WTC11 (cell line): ENCODE measurements at regions not wholly inside any gene's neighbourhood (a gene's known extent, or its start where the extent isn't known, plus 50 kb on each side); places are given as distances from the start of the nearest gene placed in this dataset.

ENCODE experiments used
- ATAC-seq: fragments of 200-7000 bp; cut with Tn5 transposase; 2 replicates; pipeline ENCODE4 v1.10.0; 2021; ENCODE audit warnings: mild to moderate bottlenecking, moderate library complexity
- CTCF ChIA-PET: fragments of 300-600 bp; sonication (Branson Sonifier 250); formaldehyde crosslinking; loops from one replicate; lab custom pipeline; 2021; ENCODE audit warnings: antibody characterized with exemption; lab: Charles Lee
- POLR2A ChIA-PET: fragments of 350-600 bp; sonication (Branson Sonifier 250); formaldehyde crosslinking; loops from one replicate; lab custom pipeline; 2021; ENCODE audit warnings: antibody characterized with exemption; lab: Charles Lee
- DNase-seq: peaks from one replicate; pipeline ENCODE4 v3.0.0; 2021; ENCODE audit warnings: low spot score
- H3K27ac Mint-ChIP-seq: 2 replicates; pipeline ENCODE4 v1.8.0; 2021; ENCODE audit warnings: mixed read lengths
- H3K27me3 Mint-ChIP-seq: 2 replicates; pipeline ENCODE4 v1.8.0; 2021; ENCODE audit warnings: low read depth, mild to moderate bottlenecking, moderate library complexity, mixed read lengths
- H3K36me3 Mint-ChIP-seq: 2 replicates; pipeline ENCODE4 v1.8.0; 2021; ENCODE audit warnings: mixed read lengths
- H3K4me1 Mint-ChIP-seq: 2 replicates; pipeline ENCODE4 v1.8.0; 2022; ENCODE audit warnings: mixed read lengths
- H3K4me3 Mint-ChIP-seq: 2 replicates; pipeline ENCODE4 v1.8.0; 2021; ENCODE audit warnings: mild to moderate bottlenecking, moderate library complexity, mixed read lengths
- H3K9me3 Mint-ChIP-seq: 2 replicates; pipeline ENCODE4 v1.8.0; 2021; ENCODE audit warnings: mixed read lengths
- CBFB ChIP-seq: sonication (generic); formaldehyde crosslinking; IDR thresholded peaks from 2 replicates; pipeline ENCODE4 v1.8.1; 2022; ENCODE audit warnings: mild to moderate bottlenecking, low read depth, missing genetic modification reagents
- CREM ChIP-seq: sonication (generic); formaldehyde crosslinking; IDR thresholded peaks from 2 replicates; pipeline ENCODE4 v1.8.1; 2022; ENCODE audit warnings: mild to moderate bottlenecking, missing genetic modification reagents, moderate library complexity
- ESRRA ChIP-seq: sonication (generic); formaldehyde crosslinking; IDR thresholded peaks from 2 replicates; pipeline ENCODE4 v1.8.1; 2022; ENCODE audit warnings: mild to moderate bottlenecking, missing genetic modification reagents, borderline replicate concordance
- FOXJ3 ChIP-seq: sonication (generic); formaldehyde crosslinking; IDR thresholded peaks from 2 replicates; pipeline ENCODE4 v1.9.0; 2021; ENCODE audit warnings: missing genetic modification reagents, mild to moderate bottlenecking, borderline replicate concordance
- FOXK1 ChIP-seq: sonication (generic); formaldehyde crosslinking; IDR thresholded peaks from 2 replicates; pipeline ENCODE4 v1.8.0; 2022; ENCODE audit warnings: mild to moderate bottlenecking, moderate library complexity, missing genetic modification reagents
- FOXP1 ChIP-seq: sonication (generic); formaldehyde crosslinking; IDR thresholded peaks from 2 replicates; pipeline ENCODE4 v1.8.0; 2022; ENCODE audit warnings: missing genetic modification reagents, mild to moderate bottlenecking, moderate library complexity, borderline replicate concordance
- NFYB ChIP-seq: sonication (generic); formaldehyde crosslinking; conservative IDR thresholded peaks from 2 replicates; pipeline ENCODE4 v1.8.0; 2022; ENCODE audit warnings: low read depth, missing genetic modification reagents
- NR1H2 ChIP-seq: sonication (generic); formaldehyde crosslinking; IDR thresholded peaks from 2 replicates; pipeline ENCODE4 v1.9.0; 2021; ENCODE audit warnings: mild to moderate bottlenecking, moderate library complexity, missing genetic modification reagents
- PRRX2 ChIP-seq: fragments of 250-450 bp; sonication (Bioruptor Pico); IDR thresholded peaks from 2 replicates; pipeline ENCODE4 v1.8.0; 2021; ENCODE audit warnings: mild to moderate bottlenecking
- RELA ChIP-seq: sonication (generic); formaldehyde crosslinking; IDR thresholded peaks from 2 replicates; pipeline ENCODE4 v1.8.1; 2022; ENCODE audit warnings: missing genetic modification reagents, mild to moderate bottlenecking, borderline replicate concordance
- RORB ChIP-seq: fragments of 250-450 bp; sonication (Bioruptor Pico); IDR thresholded peaks from 2 replicates; pipeline ENCODE4 v1.9.0; 2021; ENCODE audit warnings: mild to moderate bottlenecking
- SOX15 ChIP-seq: fragments of 250-450 bp; sonication (Bioruptor Pico); IDR thresholded peaks from 2 replicates; pipeline ENCODE4 v1.9.0; 2021; ENCODE audit warnings: mild to moderate bottlenecking
- ZNF219 ChIP-seq: sonication (generic); formaldehyde crosslinking; IDR thresholded peaks from 2 replicates; pipeline ENCODE4 v1.8.0; 2023; ENCODE audit warnings: missing genetic modification reagents, mild to moderate bottlenecking, borderline replicate concordance
- ZNF317 ChIP-seq: sonication (generic); formaldehyde crosslinking; IDR thresholded peaks from 2 replicates; pipeline ENCODE4 v1.8.1; 2023; ENCODE audit warnings: low read depth, mild to moderate bottlenecking, moderate library complexity, missing genetic modification reagents, borderline replicate concordance
- TF ChIP-seq, protein P1 (sequence below): sonication (generic); formaldehyde crosslinking; IDR thresholded peaks from 2 replicates; pipeline ENCODE4 v1.8.0; 2022; ENCODE audit warnings: mild to moderate bottlenecking, missing genetic modification reagents
- TF ChIP-seq, protein P2 (sequence below): sonication (generic); formaldehyde crosslinking; IDR thresholded peaks from 2 replicates; pipeline ENCODE4 v1.8.1; 2022; ENCODE audit warnings: missing genetic modification reagents, borderline replicate concordance
- TF ChIP-seq, protein P3 (sequence below): sonication (generic); formaldehyde crosslinking; IDR thresholded peaks from 2 replicates; pipeline ENCODE4 v1.8.0; 2022; ENCODE audit warnings: mild to moderate bottlenecking, missing genetic modification reagents
- TF ChIP-seq, protein P4 (sequence below): sonication (generic); formaldehyde crosslinking; IDR thresholded peaks from 2 replicates; pipeline ENCODE4 v1.8.0; 2022; ENCODE audit warnings: missing genetic modification reagents
- TF ChIP-seq, protein P5 (sequence below): sonication (generic); formaldehyde crosslinking; IDR thresholded peaks from 2 replicates; pipeline ENCODE4 v1.8.1; 2022; ENCODE audit warnings: mild to moderate bottlenecking, missing genetic modification reagents, moderate library complexity, borderline replicate concordance
- TF ChIP-seq, protein P6 (sequence below): sonication (generic); formaldehyde crosslinking; IDR thresholded peaks from 2 replicates; pipeline ENCODE4 v1.8.0; 2023; ENCODE audit warnings: mild to moderate bottlenecking, missing genetic modification reagents
- TF ChIP-seq, protein P7 (sequence below): sonication (generic); formaldehyde crosslinking; IDR thresholded peaks from 2 replicates; pipeline ENCODE4 v1.8.1; 2022; ENCODE audit warnings: low read depth, missing genetic modification reagents, borderline replicate concordance

DNA sequence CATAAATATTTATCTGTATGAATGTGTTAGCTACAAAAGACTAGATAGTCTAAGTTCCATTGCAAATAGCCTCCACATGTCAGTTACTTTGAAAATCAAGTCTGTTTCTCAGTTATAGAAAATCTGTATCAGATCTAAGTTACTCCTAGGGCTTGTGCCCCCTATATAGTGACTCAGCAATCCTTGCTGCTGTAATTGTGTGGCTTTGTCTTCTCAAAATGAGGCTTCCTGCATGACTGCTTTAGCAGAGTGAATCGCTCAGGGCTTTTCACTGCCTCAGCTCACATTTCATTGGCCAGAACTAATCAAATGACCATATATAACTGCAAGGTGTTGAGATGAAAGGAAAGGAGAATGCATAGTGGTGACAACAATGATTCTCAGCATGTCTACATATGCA is 552.2 kb upstream of the STXBP6 start:
- H3K27me3 Mint-ChIP-seq, result no peaks in the 10 kb centered on the region
- ChIA-PET CTCF (no interaction called here), POLR2A (no interaction called here)
- peaks cover 44% of the 10 kb centered on the region for H3K9me3 Mint-ChIP-seq
- ATAC-seq (no peak), DNase-seq (no peak)
- H3K36me3 Mint-ChIP-seq, result peaks cover 24% of the 10 kb centered on the region
- H3K27ac Mint-ChIP-seq, result no peak overlapping the region; the same call in 1 of the 2 replicates
- H3K4me3 Mint-ChIP-seq, result no peak overlapping the region
- H3K4me1 Mint-ChIP-seq, result peaks cover 11% of the 10 kb centered on the region
- TF ChIP-seq ZNF219, result no peak

DNA sequence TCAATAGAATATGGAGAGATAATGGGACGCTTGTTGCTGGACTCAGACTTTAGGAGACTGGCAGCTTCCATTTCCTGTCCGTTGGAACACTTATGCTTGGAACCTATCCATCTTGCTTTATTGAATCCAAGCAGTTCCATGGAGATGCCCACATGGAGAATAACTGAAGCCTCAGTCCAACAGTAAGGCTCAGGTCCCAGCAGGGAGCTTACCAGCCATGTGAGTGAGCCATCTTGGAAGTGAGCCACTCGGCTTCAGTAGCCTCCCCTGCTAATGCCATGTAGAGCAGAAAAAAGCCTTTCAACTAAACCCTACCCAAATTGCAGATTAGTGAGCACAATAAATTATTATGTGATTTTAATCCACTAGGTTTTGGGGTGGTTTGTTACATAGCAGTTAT is 538.8 kb upstream of the STXBP6 start:
- Mint-ChIP-seq H3K9me3 (peaks cover 24% of the 10 kb centered on the region), H3K27me3 (no peaks in the 10 kb centered on the region; the same call in 1 of the 2 replicates), H3K27ac (no peak overlapping the region), H3K36me3 (peaks cover 6% of the 10 kb centered on the region; the same call in 1 of the 2 replicates), H3K4me1 (0 out of 2 replicates have a peak, but pooled peaks cover 3% of the 10 kb centered on the region), H3K4me3 (no peak overlapping the region)
- ChIA-PET POLR2A (no interaction called here), CTCF (no interaction called here)
- no peak for ATAC-seq
- TF ChIP-seq, protein P1, sequence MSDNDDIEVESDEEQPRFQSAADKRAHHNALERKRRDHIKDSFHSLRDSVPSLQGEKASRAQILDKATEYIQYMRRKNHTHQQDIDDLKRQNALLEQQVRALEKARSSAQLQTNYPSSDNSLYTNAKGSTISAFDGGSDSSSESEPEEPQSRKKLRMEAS (CRISPR knock-in tag), result no peak
- TF ChIP-seq FOXK1 (CRISPR knock-in tag) (no peak), FOXP1 (CRISPR knock-in tag) (no peak), SOX15 (CRISPR knock-in tag) (no peak), CBFB (CRISPR knock-in tag) (no peak), PRRX2 (CRISPR knock-in tag) (no peak), ZNF317 (no peak), FOXJ3 (CRISPR knock-in tag) (no peak), NFYB (no peak), RORB (no peak), RELA (CRISPR knock-in tag) (no peak), NR1H2 (CRISPR knock-in tag) (no peak), CREM (no peak), ESRRA (CRISPR knock-in tag) (no peak)
- TF ChIP-seq, protein P2, sequence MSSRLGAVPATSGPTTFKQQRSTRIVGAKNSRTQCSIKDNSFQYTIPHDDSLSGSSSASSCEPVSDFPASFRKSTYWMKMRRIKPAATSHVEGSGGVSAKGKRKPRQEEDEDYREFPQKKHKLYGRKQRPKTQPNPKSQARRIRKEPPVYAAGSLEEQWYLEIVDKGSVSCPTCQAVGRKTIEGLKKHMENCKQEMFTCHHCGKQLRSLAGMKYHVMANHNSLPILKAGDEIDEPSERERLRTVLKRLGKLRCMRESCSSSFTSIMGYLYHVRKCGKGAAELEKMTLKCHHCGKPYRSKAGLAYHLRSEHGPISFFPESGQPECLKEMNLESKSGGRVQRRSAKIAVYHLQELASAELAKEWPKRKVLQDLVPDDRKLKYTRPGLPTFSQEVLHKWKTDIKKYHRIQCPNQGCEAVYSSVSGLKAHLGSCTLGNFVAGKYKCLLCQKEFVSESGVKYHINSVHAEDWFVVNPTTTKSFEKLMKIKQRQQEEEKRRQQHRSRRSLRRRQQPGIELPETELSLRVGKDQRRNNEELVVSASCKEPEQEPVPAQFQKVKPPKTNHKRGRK (CRISPR knock-in tag), result no peak
- TF ChIP-seq, protein P3, sequence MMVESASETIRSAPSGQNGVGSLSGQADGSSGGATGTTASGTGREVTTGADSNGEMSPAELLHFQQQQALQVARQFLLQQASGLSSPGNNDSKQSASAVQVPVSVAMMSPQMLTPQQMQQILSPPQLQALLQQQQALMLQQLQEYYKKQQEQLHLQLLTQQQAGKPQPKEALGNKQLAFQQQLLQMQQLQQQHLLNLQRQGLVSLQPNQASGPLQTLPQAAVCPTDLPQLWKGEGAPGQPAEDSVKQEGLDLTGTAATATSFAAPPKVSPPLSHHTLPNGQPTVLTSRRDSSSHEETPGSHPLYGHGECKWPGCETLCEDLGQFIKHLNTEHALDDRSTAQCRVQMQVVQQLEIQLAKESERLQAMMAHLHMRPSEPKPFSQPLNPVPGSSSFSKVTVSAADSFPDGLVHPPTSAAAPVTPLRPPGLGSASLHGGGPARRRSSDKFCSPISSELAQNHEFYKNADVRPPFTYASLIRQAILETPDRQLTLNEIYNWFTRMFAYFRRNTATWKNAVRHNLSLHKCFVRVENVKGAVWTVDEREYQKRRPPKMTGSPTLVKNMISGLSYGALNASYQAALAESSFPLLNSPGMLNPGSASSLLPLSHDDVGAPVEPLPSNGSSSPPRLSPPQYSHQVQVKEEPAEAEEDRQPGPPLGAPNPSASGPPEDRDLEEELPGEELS (CRISPR knock-in tag), result no peak
- TF ChIP-seq, protein P4, sequence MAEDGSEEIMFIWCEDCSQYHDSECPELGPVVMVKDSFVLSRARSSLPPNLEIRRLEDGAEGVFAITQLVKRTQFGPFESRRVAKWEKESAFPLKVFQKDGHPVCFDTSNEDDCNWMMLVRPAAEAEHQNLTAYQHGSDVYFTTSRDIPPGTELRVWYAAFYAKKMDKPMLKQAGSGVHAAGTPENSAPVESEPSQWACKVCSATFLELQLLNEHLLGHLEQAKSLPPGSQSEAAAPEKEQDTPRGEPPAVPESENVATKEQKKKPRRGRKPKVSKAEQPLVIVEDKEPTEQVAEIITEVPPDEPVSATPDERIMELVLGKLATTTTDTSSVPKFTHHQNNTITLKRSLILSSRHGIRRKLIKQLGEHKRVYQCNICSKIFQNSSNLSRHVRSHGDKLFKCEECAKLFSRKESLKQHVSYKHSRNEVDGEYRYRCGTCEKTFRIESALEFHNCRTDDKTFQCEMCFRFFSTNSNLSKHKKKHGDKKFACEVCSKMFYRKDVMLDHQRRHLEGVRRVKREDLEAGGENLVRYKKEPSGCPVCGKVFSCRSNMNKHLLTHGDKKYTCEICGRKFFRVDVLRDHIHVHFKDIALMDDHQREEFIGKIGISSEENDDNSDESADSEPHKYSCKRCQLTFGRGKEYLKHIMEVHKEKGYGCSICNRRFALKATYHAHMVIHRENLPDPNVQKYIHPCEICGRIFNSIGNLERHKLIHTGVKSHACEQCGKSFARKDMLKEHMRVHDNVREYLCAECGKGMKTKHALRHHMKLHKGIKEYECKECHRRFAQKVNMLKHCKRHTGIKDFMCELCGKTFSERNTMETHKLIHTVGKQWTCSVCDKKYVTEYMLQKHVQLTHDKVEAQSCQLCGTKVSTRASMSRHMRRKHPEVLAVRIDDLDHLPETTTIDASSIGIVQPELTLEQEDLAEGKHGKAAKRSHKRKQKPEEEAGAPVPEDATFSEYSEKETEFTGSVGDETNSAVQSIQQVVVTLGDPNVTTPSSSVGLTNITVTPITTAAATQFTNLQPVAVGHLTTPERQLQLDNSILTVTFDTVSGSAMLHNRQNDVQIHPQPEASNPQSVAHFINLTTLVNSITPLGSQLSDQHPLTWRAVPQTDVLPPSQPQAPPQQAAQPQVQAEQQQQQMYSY (CRISPR knock-in tag), result no peak
- TF ChIP-seq, protein P5, sequence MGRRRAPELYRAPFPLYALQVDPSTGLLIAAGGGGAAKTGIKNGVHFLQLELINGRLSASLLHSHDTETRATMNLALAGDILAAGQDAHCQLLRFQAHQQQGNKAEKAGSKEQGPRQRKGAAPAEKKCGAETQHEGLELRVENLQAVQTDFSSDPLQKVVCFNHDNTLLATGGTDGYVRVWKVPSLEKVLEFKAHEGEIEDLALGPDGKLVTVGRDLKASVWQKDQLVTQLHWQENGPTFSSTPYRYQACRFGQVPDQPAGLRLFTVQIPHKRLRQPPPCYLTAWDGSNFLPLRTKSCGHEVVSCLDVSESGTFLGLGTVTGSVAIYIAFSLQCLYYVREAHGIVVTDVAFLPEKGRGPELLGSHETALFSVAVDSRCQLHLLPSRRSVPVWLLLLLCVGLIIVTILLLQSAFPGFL (CRISPR knock-in tag), result no peak
- TF ChIP-seq, protein P6, sequence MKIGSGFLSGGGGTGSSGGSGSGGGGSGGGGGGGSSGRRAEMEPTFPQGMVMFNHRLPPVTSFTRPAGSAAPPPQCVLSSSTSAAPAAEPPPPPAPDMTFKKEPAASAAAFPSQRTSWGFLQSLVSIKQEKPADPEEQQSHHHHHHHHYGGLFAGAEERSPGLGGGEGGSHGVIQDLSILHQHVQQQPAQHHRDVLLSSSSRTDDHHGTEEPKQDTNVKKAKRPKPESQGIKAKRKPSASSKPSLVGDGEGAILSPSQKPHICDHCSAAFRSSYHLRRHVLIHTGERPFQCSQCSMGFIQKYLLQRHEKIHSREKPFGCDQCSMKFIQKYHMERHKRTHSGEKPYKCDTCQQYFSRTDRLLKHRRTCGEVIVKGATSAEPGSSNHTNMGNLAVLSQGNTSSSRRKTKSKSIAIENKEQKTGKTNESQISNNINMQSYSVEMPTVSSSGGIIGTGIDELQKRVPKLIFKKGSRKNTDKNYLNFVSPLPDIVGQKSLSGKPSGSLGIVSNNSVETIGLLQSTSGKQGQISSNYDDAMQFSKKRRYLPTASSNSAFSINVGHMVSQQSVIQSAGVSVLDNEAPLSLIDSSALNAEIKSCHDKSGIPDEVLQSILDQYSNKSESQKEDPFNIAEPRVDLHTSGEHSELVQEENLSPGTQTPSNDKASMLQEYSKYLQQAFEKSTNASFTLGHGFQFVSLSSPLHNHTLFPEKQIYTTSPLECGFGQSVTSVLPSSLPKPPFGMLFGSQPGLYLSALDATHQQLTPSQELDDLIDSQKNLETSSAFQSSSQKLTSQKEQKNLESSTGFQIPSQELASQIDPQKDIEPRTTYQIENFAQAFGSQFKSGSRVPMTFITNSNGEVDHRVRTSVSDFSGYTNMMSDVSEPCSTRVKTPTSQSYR (CRISPR knock-in tag), result no peak
- TF ChIP-seq, protein P7, sequence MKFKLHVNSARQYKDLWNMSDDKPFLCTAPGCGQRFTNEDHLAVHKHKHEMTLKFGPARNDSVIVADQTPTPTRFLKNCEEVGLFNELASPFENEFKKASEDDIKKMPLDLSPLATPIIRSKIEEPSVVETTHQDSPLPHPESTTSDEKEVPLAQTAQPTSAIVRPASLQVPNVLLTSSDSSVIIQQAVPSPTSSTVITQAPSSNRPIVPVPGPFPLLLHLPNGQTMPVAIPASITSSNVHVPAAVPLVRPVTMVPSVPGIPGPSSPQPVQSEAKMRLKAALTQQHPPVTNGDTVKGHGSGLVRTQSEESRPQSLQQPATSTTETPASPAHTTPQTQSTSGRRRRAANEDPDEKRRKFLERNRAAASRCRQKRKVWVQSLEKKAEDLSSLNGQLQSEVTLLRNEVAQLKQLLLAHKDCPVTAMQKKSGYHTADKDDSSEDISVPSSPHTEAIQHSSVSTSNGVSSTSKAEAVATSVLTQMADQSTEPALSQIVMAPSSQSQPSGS (CRISPR knock-in tag), result no peak
- DNase-seq, result no peak
